Cardiac muscle cell (in vitro differentiated cells and primary cell): ENCODE measurements at regions not wholly inside any gene's neighbourhood (a gene's known extent, or its start where the extent isn't known, plus 50 kb on each side); places are given as distances from the start of the nearest gene placed in this dataset.
A peak's percentile ranks its signal among the peaks of the same experiment; 100 is the strongest.

Source experiments
- DNase-seq, 2 donors: peaks; one replicate each; pipeline versions ENCODE4 v3.0.0 to v3.0.0-alpha.2; 2010 to 2017; ENCODE audit warnings: low read depth in 1 of 2, low spot score in 1 of 2
- H3K27ac ChIP-seq: fragments of 200-600 bp; sonication (generic); 2 replicates; pipeline ENCODE4 v1.5.1; 2016
- H3K27me3 ChIP-seq: fragments of 200-600 bp; sonication (generic); 2 replicates; pipeline ENCODE4 v1.6.0; 2016; ENCODE audit warnings: control low read depth
- H3K36me3 ChIP-seq: fragments of 200-600 bp; sonication (generic); 2 replicates; pipeline ENCODE4 v1.5.1; 2016; ENCODE audit warnings: control low read depth
- H3K4me1 ChIP-seq: fragments of 200-600 bp; sonication (generic); 2 replicates; pipeline ENCODE4 v1.8.1; 2017; ENCODE audit warnings: low read depth, mild to moderate bottlenecking, mixed run types
- H3K4me3 ChIP-seq: fragments of 200-600 bp; sonication (generic); 2 replicates; pipeline ENCODE4 v1.5.1; 2016; ENCODE audit warnings: mild to moderate bottlenecking
- H3K9me3 ChIP-seq: fragments of 200-600 bp; sonication (generic); 2 replicates; pipeline ENCODE4 v1.5.1; 2017; ENCODE audit warnings: low read depth, mild to moderate bottlenecking, control low read depth
- TF ChIP-seq, protein P1 (sequence below): IDR thresholded peaks from 2 replicates; pipeline ENCODE4 v1.5.1; 2012; ENCODE audit warnings: low read depth, mild to moderate bottlenecking, low read length

DNA sequence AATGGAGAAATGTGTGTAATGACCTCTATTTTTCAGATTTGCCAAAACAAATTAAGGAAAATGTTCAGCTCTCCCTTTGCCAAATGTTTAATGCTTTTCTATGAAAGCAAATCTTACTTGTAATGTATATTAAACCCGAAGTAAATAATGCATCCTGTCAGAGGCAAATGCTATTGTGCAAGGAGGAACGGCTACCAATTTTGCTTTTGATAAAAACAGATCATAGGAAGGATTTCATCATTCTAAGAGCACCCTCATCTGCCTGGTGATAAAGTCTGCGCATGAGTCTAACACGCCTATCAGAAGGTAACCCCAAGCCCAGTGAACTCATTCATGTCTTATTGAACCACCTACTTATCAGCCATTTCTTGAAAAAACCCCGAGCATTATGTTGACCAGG, 412.4 kb upstream of the MKI67 start:
- TF ChIP-seq, protein P1, sequence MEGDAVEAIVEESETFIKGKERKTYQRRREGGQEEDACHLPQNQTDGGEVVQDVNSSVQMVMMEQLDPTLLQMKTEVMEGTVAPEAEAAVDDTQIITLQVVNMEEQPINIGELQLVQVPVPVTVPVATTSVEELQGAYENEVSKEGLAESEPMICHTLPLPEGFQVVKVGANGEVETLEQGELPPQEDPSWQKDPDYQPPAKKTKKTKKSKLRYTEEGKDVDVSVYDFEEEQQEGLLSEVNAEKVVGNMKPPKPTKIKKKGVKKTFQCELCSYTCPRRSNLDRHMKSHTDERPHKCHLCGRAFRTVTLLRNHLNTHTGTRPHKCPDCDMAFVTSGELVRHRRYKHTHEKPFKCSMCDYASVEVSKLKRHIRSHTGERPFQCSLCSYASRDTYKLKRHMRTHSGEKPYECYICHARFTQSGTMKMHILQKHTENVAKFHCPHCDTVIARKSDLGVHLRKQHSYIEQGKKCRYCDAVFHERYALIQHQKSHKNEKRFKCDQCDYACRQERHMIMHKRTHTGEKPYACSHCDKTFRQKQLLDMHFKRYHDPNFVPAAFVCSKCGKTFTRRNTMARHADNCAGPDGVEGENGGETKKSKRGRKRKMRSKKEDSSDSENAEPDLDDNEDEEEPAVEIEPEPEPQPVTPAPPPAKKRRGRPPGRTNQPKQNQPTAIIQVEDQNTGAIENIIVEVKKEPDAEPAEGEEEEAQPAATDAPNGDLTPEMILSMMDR, result no peak
- Histone ChIP-seq H3K27me3 (no peaks in the 10 kb centered on the region), H3K9me3 (no peaks in the 10 kb centered on the region), H3K4me3 (no peak overlapping the region), H3K4me1 (peaks cover 39% of the 10 kb centered on the region), H3K36me3 (no peaks in the 10 kb centered on the region), H3K27ac (no peak overlapping the region)
- no peak for DNase-seq

DNA sequence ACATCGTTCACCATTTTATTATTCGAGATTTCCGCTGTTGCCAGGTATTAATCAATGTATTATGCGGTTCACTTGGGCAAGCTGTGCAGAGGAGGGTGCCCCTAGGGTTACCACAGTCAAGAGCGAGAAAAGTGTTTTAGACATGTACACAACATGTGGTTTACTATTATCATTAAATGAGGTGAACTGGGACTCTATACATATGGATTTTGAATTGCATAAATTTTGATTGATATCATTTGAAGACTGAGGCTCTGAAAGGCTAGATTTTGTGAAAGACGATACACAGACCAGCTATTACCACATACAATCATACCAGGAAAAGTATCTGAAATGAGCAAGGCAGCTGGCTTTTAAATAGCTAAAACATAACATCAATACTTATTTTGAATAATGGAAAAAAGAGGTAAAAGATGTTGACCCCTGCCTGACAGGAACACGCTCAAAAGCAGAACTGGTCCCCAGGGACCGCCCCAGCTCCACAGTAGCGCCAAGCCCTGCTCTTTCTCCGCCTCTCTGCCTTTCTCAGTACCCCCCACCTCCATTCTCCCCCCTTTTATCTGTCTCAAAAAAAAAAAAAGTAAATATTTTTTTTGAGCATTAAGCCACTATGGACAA, 413.4 kb upstream of the MKI67 start:
- Histone ChIP-seq H3K4me1 (peaks cover 44% of the 10 kb centered on the region), H3K27ac (no peak overlapping the region), H3K4me3 (no peak overlapping the region), H3K36me3 (no peaks in the 10 kb centered on the region), H3K27me3 (no peaks in the 10 kb centered on the region), H3K9me3 (no peaks in the 10 kb centered on the region)
- DNase-seq, result no peak
- TF ChIP-seq, protein P1, result no peak

- Histone ChIP-seq H3K4me1 (peaks cover 44% of the 10 kb centered on the region), H3K27me3 (no peaks in the 10 kb centered on the region), H3K9me3 (no peaks in the 10 kb centered on the region), H3K36me3 (no peaks in the 10 kb centered on the region), H3K27ac (no peak overlapping the region), H3K4me3 (no peak overlapping the region)
- TF ChIP-seq, protein P1, result no peak
- peak in 1 of 2 donors; percentile 4 for DNase-seq
Observed at GRCh38 chr10:128540128-128540762, 414.0 kb upstream of the MKI67 start.

DNA sequence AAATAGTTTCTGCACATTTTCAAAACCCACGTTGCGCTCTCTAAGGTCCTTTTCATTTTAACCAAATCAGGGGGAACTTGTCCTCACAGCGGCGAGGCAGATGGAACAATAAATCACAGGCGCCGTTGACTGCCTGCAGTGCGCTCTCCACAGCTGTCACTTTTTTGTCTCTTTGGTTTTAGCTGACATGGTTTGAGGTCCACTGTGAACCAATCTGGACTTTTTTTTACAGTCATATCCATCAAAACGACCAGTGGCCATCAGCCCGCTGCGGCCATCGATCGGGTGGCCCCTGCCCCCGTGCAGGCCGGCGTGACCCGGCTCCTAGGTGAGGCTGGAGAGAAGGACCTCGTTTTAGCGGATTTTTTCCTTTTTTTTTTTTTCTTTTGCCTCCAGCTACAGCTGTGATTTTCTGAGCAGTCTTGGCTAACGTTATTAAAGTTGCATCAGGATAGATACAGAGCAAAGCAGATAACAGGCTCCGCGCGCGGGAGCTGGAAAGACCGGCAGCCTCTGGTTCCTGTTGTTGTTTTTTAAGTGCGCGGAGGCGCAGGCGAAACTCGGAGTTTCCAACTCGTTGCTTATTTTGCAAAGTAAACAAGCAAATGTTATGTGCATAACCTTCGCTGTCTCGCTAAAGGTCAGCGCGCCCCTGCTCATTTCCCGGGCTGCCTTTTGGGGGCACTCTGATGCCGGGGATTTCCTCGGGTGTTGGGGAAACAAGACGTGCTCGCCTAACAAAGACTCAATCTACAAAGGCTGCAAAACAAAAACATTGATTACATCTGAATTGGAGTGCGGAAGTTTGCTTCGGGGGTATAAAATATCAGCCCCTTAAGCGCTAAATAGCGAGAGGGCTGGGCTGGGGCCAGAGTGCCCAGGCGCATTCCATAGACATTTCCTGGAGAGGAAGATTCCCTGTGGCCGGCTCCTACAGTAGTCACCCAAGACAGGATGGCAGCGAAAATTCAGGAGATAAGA, 414.8 kb upstream of the MKI67 start:
- Histone ChIP-seq H3K4me1 (peaks cover 41% of the 10 kb centered on the region), H3K27ac (peak overlapping the region; percentile 70), H3K4me3 (peak overlapping the region; percentile 2), H3K9me3 (no peaks in the 10 kb centered on the region), H3K27me3 (no peaks in the 10 kb centered on the region), H3K36me3 (no peaks in the 10 kb centered on the region)
- DNase-seq, result peak; percentile 37 to 50
- TF ChIP-seq, protein P1, result peak; percentile 9

DNA sequence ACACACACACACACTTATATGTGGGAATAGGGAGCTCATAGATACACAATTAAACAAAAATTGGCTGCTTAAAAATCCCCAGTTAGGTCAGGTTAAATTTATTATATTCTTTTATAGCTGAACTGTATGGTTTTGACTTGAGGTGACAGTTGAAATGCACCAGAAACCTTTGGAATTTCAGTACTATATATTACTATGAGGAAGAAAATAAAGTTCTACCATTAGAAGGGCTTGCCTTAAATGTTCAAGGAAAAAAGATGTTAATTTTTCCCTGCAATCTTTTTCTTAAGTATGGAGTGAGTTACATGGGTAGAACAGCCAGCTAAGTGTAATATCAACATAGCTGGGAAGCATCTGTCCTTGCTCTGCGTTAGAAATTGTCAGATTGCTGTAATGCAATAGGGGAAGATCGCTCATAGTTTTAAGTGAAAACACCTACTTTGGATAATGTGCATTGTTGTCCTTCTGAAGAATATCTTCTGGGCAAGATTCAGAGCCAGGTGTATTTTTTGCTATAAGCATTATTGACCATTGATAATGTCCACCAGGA, 415.8 kb upstream of the MKI67 start:
- Histone ChIP-seq H3K27ac (peak overlapping the region; percentile 70), H3K36me3 (no peaks in the 10 kb centered on the region), H3K27me3 (no peaks in the 10 kb centered on the region), H3K4me3 (no peak overlapping the region), H3K9me3 (no peaks in the 10 kb centered on the region), H3K4me1 (peaks cover 37% of the 10 kb centered on the region)
- no peak for DNase-seq
- TF ChIP-seq, protein P1, result no peak
